ENCODE measurements at regions not wholly inside any gene's neighbourhood (a gene's known extent, or its start where the extent isn't known, plus 50 kb on each side); places are given as distances from the start of the nearest gene placed in this dataset.

DNA sequence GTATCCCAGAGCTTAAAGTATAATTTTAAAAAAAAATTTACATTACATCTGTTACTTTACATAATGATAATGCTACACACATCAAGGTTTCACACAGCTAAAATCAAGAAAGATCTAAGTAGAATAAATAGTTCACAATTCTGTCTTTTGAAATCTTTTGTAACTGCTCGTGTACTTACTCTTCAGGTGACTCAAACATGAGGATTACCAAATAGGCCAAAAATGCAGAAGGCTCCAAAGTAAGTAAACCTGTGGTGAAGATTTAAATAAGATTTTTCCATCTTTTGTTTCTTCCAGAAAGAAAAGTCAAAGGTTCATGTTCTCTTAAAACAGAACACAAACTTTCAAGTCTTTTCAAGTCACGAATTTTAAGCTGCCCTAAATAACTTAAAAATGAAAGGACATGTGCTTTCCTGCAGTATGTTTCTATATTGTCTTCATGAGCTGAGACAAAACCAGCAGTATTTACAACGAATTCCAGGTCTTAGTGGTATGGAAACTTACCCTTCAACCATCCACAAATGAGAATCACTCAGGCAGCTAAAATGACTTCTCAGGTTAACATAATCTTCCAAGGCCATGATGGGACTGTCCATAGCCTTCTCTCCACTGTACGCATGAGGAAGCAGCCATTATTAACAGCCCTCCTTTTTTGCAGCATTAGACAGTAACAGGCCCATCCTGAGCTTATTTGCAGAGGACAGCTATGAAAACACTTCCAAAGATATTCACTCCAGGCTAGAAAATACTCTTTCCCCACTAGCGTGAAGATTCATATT, 172.8 kb upstream of the EDNRA start:
- H3K27me3 Mint-ChIP-seq, result no peaks in the 10 kb centered on the region
- no peaks in the 10 kb centered on the region for H3K9me3 Mint-ChIP-seq (ENCODE audit: low read depth)
- H3K4me1 Mint-ChIP-seq (ENCODE audit: low read depth), result no peaks in the 10 kb centered on the region
- no peaks in the 10 kb centered on the region for H3K36me3 Mint-ChIP-seq
- H3K4me3 Mint-ChIP-seq, result no peak overlapping the region
- no peak overlapping the region for H3K27ac Mint-ChIP-seq

DNA sequence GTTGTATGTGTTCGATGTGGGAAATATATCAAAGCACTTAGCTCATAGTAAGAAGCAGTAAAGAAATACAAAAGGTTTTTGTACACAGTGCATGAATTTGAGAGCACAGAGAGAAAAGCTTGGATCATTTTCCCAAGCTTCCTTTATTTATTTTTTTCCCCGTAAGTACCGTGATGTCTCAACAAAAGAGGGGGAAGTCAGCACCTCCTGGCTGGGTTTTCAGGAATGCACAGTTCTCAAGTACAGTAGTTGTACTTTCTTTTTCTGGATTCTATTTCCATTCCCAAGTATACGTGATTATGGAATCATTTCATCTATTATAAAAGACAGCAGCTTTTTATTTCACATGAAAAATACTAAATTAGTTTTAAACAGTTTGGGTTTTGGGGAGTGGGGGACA, 171.5 kb upstream of the EDNRA start:
- Mint-ChIP-seq H3K4me1 (ENCODE audit: low read depth) (no peaks in the 10 kb centered on the region), H3K36me3 (no peaks in the 10 kb centered on the region), H3K27me3 (no peaks in the 10 kb centered on the region), H3K4me3 (no peak overlapping the region), H3K9me3 (ENCODE audit: low read depth) (no peaks in the 10 kb centered on the region), H3K27ac (no peak overlapping the region)

- Mint-ChIP-seq H3K27ac (no peak overlapping the region), H3K9me3 (ENCODE audit: low read depth) (no peaks in the 10 kb centered on the region), H3K4me1 (ENCODE audit: low read depth) (no peaks in the 10 kb centered on the region), H3K4me3 (no peak overlapping the region), H3K36me3 (no peaks in the 10 kb centered on the region), H3K27me3 (no peaks in the 10 kb centered on the region)
These were observed 170.6 kb upstream of the EDNRA start for GRCh38 chr4:147310312-147310711.

DNA sequence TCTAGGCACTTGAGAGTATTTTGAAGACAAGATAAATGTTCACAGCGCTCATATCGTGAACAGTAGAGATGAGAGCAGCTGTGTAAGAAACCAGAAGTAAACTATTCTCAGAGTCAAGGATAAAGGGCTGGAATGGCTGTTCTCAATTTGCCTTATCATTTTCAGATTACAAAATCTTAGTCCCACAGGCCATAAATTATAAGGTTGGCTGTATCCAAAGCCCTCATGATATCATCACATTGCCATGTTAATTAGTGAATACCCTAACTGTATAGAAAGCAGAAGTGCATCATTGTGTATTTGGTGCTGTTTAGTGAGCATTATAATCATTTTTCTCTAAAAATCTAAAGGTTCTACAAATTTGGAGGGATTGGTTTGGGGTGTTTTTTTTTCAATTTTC, 168.9 kb upstream of the EDNRA start:
- Mint-ChIP-seq H3K9me3 (ENCODE audit: low read depth) (no peaks in the 10 kb centered on the region), H3K27ac (no peak overlapping the region), H3K27me3 (no peaks in the 10 kb centered on the region), H3K36me3 (no peaks in the 10 kb centered on the region), H3K4me1 (ENCODE audit: low read depth) (no peaks in the 10 kb centered on the region), H3K4me3 (no peak overlapping the region)

DNA sequence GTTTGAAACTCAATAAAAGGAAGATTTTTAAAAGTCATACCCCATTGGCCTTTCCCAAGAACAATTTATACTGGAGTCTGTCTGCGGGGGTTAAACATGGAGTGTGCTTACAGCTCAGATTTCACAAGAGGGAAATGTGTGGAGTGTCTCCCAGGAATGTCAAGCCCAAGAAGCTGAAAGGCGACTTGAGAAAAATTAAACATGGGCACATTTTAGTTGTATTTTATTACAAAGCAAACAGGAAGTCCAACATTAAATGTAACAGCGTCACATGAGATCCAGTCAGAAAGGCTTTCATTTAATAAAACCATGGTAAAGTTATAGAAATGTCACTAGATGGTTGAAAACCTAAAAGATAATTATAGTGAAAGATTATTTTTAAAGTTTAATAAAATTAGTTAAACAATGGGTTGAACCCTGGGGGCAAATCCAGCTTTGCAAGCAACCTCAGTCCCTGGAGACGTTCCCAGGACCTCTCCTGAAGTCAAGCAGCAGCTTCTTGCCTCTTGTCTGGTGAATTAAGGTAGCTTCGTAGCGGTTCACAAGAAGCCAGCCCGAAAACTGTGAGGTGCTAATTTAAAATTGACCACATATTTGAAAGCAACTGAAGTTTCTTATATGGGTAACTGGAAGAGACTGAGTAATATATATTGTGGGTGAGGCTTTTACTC, 168.4 kb upstream of the EDNRA start:
- no peaks in the 10 kb centered on the region for H3K27me3 Mint-ChIP-seq
- no peaks in the 10 kb centered on the region for H3K4me1 Mint-ChIP-seq (ENCODE audit: low read depth)
- no peaks in the 10 kb centered on the region for H3K36me3 Mint-ChIP-seq
- H3K9me3 Mint-ChIP-seq (ENCODE audit: low read depth), result no peaks in the 10 kb centered on the region
- H3K27ac Mint-ChIP-seq, result no peak overlapping the region
- H3K4me3 Mint-ChIP-seq, result no peak overlapping the region

- no peaks in the 10 kb centered on the region for H3K4me1 Mint-ChIP-seq (ENCODE audit: low read depth)
- H3K4me3 Mint-ChIP-seq, result no peak overlapping the region
- no peaks in the 10 kb centered on the region for H3K27me3 Mint-ChIP-seq
- no peak overlapping the region for H3K27ac Mint-ChIP-seq
- H3K9me3 Mint-ChIP-seq (ENCODE audit: low read depth), result no peaks in the 10 kb centered on the region
- no peaks in the 10 kb centered on the region for H3K36me3 Mint-ChIP-seq
These were observed 167.8 kb upstream of the EDNRA start for GRCh38 chr4:147313108-147313507.

DNA sequence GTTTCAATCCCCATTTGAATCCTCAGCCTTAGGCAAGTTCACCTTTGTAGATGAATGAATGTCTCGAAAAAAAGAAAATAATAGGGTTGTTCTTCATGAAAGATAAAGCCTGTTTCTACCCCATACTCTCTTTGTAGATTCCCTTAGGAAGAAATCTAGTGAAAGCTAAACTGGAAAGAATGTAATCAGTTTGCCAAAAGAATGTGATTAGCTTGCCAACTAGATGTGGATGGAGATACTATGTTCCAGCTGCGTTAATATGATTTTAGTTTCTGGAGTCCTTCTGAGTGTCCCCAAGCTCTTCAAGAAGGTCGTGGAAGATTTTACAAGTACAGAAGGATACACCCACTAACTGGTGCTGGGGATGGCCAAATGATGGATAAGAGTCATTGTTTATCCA, 162.3 kb upstream of the EDNRA start:
- Mint-ChIP-seq H3K9me3 (ENCODE audit: low read depth) (peaks cover 4% of the 10 kb centered on the region), H3K27me3 (peaks cover 5% of the 10 kb centered on the region), H3K4me1 (ENCODE audit: low read depth) (no peaks in the 10 kb centered on the region), H3K4me3 (no peak overlapping the region), H3K27ac (no peak overlapping the region), H3K36me3 (no peaks in the 10 kb centered on the region)

DNA sequence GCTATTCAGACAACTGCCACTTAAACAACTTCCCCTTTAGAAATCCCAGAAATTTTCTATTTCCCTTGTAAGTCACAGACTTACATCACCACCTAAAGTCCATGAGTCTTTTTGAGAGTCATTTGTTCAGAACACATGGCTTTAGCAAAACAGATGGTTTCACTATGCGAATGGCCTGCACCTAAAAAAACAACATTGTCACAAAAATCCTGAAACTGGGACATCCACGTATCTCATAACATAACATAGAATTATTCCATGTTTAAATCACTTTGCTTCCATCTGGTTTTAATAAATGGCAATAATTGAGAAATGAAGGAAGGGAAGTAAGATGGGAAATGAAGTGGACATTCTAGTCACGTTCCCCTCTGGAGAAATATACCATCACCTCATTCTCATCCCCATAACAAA, 155.3 kb upstream of the EDNRA start:
- peaks cover 9% of the 10 kb centered on the region for H3K27me3 Mint-ChIP-seq
- H3K9me3 Mint-ChIP-seq (ENCODE audit: low read depth), result peaks cover 3% of the 10 kb centered on the region
- H3K4me3 Mint-ChIP-seq, result no peak overlapping the region

DNA sequence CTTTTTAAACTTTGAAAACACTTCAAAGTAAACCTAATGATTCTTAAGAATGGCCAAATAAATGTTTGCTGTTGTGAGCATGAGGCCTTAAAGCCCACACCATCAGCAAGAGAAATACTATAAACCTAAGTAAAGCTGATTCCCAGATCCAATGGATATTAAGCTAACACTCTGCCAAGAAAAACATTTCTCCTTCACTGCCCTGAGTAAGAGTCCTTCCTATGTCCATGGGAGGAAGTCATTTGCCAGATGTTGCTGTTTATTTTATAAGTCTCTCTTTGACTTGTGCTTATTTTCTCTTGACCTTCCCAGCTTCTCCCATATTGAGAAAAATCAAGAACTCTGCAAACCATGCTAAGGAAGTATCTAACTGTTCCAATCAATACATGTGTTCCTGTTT, 154.3 kb upstream of the EDNRA start:
- Mint-ChIP-seq H3K36me3 (no peaks in the 10 kb centered on the region), H3K4me1 (ENCODE audit: low read depth) (no peaks in the 10 kb centered on the region), H3K27ac (no peak overlapping the region), H3K27me3 (peaks cover 6% of the 10 kb centered on the region), H3K4me3 (no peak overlapping the region), H3K9me3 (ENCODE audit: low read depth) (no peaks in the 10 kb centered on the region)

More for the DNA sequence above, 155.3 kb upstream of the EDNRA start:
- Mint-ChIP-seq H3K36me3 (no peaks in the 10 kb centered on the region), H3K4me1 (ENCODE audit: low read depth) (no peaks in the 10 kb centered on the region), H3K27ac (no peak overlapping the region)

GRCh38 chr4:147327322-147327721, 153.6 kb upstream of the EDNRA start:
- H3K27me3 Mint-ChIP-seq, result peaks cover 4% of the 10 kb centered on the region
- no peaks in the 10 kb centered on the region for H3K9me3 Mint-ChIP-seq (ENCODE audit: low read depth)
- no peaks in the 10 kb centered on the region for H3K4me1 Mint-ChIP-seq (ENCODE audit: low read depth)
- H3K36me3 Mint-ChIP-seq, result no peaks in the 10 kb centered on the region
- no peak overlapping the region for H3K27ac Mint-ChIP-seq
- no peak overlapping the region for H3K4me3 Mint-ChIP-seq

DNA sequence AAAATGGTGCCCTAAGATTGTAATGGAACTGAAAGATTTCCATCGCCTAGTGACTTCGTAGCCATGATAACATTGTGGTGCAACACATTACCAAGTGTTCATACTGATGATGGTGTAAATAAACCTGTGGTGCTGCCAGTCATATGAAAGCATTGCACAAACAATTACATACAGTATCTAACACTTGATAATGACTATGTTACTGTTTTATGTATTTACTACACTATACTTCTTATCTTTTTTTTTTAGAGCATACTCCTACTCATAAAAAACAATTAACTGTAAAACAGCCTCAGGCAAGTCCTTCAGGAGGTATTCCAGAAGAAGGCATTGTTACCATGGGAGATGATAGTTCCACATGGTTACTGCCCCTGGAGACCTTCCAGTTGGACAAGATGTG, 152.7 kb upstream of the EDNRA start:
- Mint-ChIP-seq H3K27ac (no peak overlapping the region), H3K27me3 (peaks cover 4% of the 10 kb centered on the region), H3K4me1 (ENCODE audit: low read depth) (no peaks in the 10 kb centered on the region), H3K36me3 (no peaks in the 10 kb centered on the region), H3K4me3 (no peak overlapping the region), H3K9me3 (ENCODE audit: low read depth) (no peaks in the 10 kb centered on the region)

- Mint-ChIP-seq H3K27ac (no peak overlapping the region), H3K4me3 (no peak overlapping the region), H3K9me3 (ENCODE audit: low read depth) (no peaks in the 10 kb centered on the region), H3K4me1 (ENCODE audit: low read depth) (no peaks in the 10 kb centered on the region), H3K27me3 (peaks cover 4% of the 10 kb centered on the region), H3K36me3 (no peaks in the 10 kb centered on the region)
These were observed 152.0 kb upstream of the EDNRA start for GRCh38 chr4:147328756-147329446.

DNA sequence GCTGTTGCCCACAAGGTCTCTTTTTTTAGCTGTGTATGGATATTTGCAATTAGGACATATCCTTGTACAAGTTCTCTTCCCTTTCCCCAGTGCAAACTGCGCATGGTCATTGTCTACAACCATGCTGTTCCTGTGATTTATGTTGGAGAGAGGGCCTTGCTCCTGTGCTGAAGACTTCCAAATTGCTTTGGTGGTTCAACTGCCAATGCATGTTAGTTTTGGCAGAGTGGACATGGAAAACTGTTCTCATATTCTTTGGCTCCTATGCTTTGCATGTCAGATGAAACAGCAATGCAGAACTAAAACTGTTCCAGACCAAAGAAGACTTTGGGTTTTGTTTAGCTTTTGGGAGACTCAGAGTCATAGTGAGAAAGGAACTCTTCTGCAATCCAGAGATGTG, 148.8 kb upstream of the EDNRA start:
- Mint-ChIP-seq H3K27me3 (peaks cover 4% of the 10 kb centered on the region), H3K4me1 (ENCODE audit: low read depth) (no peaks in the 10 kb centered on the region), H3K27ac (no peak overlapping the region), H3K36me3 (no peaks in the 10 kb centered on the region), H3K4me3 (no peak overlapping the region), H3K9me3 (ENCODE audit: low read depth) (no peaks in the 10 kb centered on the region)

GRCh38 chr4:147334478-147334877, 146.4 kb upstream of the EDNRA start:
- peaks cover 4% of the 10 kb centered on the region for H3K27me3 Mint-ChIP-seq
- H3K9me3 Mint-ChIP-seq (ENCODE audit: low read depth), result no peaks in the 10 kb centered on the region
- H3K36me3 Mint-ChIP-seq, result no peaks in the 10 kb centered on the region
- H3K27ac Mint-ChIP-seq, result no peak overlapping the region
- H3K4me1 Mint-ChIP-seq (ENCODE audit: low read depth), result no peaks in the 10 kb centered on the region
- no peak overlapping the region for H3K4me3 Mint-ChIP-seq

DNA sequence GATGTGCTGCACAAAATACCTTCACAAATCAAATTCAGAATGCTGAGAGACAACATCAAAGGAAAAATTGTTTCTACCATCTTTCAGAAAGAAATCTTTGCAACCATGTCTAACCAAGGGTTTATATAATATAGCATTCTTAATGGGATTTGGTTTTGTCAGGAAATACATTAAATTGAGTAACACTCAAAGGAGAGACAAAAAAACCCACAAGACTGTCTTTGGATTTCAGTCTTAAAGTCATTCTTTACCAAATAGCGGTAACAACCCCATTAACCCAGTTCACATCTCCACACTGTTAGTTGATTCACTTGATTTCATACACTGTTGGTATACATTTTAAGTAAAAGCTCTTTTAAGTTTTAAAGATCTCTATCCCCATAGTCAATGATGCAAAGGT, 145.7 kb upstream of the EDNRA start:
- Mint-ChIP-seq H3K9me3 (ENCODE audit: low read depth) (no peaks in the 10 kb centered on the region), H3K27me3 (peaks cover 3% of the 10 kb centered on the region), H3K27ac (no peak overlapping the region), H3K36me3 (no peaks in the 10 kb centered on the region), H3K4me1 (ENCODE audit: low read depth) (no peaks in the 10 kb centered on the region), H3K4me3 (no peak overlapping the region)
